DMS53 treated with DMSO at 0.1 percent for 48 hours (cell line): ENCODE measurements at regions not wholly inside any gene's neighbourhood (a gene's known extent, or its start where the extent isn't known, plus 50 kb on each side); places are given as distances from the start of the nearest gene placed in this dataset.

Experiments
- DNase-seq: peaks from one replicate; lab custom pipeline; 2025; ENCODE audit not compliant: unreplicated experiment; lab: John Stamatoyannopoulos, UW

DNA sequence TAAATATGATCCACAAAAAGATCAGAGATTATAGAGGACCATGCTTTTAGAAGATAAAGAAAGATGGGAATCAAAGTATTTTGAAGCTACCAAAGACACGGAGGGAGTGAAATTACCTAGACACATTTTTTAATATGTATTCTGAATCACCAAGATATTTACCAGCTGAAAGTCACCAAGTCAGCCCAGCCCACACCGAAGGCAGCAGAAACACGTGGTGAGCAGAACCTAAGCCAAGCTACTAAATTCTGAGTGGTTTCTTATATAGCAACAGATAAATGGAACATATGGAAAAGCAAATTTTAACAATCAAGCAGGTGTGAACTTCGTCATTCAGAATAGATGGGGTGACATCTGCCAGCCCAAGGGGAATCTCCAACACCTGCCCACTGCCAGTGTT is 134.7 kb upstream of the AKR1E2 start:
- no peak for DNase-seq

DNA sequence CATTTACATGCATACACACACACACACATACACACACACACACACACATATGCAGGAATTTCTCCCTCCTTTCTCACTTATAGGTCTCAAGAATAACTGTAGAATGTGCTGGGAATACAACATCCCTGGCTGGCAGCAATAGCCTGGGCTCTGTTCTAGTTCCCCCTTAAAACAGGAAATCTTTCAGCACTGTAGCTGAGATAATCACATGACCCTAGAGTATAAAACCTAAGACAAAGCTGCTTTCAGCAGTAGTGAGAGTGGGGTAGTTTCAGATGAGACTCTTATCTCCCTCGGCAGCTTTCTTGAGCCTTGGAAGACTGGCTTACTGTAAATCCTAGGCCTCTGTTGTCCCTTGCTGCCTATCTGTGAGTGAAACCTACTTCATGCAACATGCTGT is 137.4 kb upstream of the AKR1E2 start:
- no peak for DNase-seq

DNA sequence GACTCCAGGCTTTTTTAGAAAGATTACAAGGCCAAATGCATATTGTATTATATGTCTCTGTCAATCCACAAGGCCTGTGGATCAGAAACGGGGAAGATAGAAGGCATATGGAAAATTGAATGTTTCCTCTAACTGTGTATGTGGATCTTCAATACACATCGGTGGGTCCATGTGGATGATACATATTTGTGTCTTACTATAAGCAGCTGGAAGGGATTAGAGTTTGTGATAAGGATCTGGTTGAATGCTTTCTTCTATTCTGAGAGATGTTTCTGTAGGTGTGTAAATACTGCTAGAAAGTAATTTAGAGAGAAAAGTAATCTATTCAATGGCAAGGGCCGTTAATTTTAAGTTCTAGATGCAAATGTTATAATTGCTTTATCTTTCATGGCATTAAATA is 137.8 kb upstream of the AKR1E2 start:
- no peak for DNase-seq

DNA sequence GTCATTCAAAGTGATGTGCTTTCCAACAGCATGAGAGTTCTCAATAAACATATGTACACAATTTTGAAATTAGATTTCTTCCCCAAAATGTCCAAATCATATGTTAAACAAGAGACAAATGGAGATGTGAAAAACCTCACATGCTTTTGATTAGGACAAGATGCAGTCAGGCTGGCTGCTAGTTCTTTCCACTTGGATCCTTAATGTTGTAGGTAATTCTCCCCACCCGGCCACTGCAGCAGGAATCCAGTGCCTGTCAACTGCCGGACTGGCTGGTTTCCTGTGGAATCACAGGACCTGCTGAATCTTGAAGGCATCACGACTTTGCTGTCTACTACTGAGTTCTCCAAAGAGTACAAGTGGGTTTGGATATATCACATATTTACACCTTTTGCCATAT is 138.6 kb upstream of the AKR1E2 start:
- DNase-seq, result no peak

DNA sequence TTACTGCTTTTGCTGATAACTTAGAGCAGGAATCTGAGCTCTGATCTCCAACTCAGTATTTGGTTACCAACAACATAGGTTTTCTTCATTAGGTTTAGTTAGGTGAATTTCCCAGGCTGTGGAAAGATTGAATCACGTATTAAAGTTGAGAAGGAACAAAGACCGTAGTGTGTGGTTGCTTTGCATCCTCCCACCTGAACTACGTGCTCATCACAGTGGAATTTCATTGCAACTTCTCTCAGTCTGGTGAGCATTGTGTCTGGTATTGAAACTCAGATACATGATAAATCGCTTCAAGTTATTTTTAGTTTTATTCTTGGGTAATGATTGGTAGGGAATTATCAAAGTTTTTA is 139.4 kb upstream of the AKR1E2 start:
- no peak for DNase-seq

DNA sequence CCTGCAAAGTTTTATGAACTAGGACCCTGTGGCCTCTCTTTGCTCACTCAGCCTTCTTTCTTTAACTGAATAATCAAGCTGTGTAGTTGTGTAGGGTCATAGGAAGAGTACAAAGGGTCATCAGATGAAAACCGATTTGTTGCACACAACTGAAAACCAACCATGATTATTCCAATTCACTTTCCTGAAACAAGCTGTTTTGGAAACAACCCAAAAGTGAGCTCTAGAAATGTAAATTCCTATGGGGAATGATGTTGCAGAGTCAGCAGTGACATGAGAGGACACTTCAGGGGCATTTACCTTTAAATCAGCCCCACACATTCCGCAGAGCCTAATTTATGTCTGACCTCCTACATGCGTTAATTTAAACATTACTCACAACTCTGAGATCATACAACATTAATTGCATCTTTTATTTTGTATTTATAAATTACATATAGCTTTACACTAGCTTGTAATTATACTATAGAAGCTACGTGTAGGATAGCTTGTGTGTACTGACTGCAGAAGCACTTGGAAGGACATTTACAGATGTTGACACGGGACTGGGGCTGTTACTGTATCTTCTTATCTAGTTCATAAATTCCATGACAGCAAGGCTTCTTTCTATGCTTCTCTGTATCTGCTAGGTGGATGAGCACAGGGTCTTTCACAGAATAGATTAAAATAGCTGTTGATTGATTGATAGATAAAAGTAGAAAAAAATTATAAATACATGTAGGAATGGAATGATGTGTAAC is 139.9 kb upstream of the AKR1E2 start:
- no peak for DNase-seq

DNA sequence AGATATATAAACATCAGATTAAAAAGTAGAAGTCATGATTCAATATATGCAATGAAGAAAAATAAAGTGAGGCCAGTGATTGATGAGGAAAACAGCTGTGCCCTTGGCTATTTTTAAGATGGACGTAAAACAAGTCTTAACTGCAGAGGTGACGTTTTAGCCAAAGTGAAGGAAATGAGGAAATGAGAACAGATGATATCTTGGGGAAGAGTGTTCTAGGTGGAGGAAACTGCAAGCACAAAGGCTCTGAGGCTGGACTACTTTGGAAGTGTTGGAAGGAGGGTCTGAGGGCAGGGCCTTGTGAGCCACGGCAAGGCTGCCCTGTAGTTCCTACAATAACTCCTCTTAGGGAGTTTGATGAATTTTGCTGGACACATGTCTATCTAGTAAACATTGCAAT is 140.5 kb upstream of the AKR1E2 start:
- no peak for DNase-seq

DNA sequence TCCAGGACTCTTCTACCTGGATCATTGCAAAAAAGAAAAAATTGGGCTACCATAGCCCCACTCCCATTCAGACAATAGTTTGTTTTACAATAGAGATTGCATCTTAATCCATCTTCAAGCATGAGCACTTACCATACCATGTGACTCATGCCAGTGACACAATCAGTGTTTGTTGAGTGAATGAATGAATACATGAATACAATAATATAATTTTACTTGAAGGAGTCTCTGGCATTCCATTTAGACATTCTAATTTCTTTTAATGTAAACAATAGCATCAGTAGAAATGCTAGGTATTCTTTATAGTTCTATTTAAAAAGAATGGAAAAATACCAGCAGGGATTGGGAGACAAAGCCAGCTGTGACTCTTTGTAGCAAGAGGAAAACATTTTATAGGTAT is 141.6 kb upstream of the AKR1E2 start:
- DNase-seq, result no peak

DNA sequence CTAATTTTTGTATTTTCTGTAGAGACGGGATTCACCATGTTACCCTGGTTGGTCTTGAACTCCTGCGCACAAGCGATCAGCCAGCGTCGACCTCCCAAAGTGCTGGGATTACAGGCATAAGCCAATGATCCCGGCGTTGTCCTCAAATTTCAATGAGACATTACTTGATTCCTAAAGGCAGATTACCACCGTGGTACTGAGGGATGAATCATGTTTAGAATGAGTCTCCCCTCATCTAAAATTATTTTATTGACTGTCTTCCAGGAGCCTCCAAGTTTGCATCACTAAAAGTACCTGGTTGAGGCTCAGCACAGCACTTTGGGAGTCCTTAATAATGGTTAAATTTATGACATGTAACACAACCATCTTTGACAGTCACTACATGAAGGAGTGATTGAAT is 142.2 kb upstream of the AKR1E2 start:
- DNase-seq, result no peak

DNA sequence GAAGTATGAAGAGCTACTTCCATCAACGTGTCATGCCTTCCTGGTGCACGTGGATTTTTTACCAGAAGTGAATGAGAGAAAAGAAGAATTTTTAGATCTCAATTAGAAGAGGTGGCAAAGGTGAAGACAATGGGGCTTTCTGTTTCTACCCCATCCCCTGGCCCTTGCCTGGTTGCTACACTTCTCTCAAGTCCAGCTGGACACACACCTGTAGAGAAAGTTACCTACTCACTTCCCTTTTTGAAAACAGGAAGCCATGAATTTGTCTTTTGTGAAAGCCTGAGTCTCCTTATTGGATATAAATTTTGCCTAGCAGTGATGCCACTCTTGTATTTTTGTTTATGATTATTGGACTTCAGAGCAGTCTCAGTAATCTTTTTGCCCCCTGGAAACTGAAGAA is 142.9 kb upstream of the AKR1E2 start:
- no peak for DNase-seq

DNA sequence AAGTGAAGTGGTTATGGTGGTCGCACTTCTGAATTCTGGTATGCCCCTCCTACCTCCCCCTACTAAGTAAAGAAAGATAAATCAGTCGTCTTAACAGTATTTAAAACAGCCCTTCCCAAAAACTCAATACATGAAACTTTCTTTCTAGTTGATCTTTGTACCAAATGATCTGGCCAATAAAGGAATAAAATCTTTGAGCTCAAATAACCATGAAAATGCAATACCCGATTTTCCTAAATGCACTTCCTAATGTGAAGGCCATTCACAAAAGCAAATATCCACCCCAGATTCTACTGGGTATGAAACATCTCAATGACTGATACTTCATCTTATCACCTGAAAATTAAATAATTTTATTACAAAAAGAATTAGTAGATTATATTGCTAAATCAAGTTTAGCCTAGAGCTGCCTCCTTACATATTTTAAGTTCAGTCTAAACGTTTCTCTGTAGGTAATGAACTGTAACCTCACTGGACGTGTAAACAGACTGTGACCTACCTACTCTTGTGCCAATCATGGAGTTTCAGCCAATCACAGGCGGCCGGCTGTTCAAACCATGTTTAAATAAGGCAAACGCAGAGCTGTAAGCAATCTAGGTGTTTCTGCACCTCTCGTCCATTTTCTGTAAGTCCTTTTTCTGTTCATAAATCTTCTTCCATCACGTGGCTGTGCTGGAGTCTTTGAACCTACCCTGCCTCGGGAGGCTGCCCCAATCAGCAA is 146.9 kb upstream of the AKR1E2 start:
- DNase-seq, result no peak

DNA sequence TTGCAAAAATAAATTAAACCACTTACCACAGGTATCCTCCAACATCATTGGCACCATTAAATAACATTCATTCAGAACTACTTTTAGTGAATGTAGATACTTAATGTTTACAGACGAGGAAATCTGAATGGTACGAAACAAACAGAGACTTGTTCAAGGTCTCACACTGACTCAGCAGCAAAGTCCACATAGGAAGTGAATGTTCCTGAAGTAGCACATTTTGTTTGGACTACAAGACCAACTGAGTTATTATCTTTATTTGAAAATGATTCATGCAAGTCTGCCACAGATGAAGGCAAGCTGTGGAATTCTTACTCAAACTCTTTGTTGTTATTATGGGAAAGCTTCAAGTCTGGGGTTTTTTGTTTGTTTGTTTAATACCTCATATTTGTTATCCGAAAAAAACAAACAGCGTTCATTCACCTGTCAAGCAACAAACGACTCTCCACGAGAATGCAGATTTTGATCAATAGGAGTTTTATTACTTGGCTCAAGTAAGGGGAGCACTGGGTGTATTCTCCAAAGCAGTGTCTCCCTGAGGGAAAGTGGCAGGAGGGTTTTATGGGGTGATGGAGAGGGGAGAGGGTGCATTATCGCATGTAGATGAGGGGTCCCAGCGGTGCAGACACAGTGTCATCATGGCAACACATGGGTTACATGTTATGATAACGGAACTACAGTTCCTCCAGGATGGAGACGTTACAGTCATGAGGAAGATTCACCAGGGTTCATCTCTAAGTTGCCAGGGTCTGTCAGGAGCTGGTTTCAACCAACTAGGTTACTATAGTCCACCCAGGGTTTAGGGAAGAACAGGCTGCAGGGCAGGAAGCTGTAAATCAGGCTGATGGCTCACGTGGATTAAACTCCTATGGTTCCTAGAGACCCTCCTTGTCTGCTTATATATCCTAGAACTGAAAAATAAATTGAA is 147.7 kb upstream of the AKR1E2 start:
- no peak for DNase-seq

DNA sequence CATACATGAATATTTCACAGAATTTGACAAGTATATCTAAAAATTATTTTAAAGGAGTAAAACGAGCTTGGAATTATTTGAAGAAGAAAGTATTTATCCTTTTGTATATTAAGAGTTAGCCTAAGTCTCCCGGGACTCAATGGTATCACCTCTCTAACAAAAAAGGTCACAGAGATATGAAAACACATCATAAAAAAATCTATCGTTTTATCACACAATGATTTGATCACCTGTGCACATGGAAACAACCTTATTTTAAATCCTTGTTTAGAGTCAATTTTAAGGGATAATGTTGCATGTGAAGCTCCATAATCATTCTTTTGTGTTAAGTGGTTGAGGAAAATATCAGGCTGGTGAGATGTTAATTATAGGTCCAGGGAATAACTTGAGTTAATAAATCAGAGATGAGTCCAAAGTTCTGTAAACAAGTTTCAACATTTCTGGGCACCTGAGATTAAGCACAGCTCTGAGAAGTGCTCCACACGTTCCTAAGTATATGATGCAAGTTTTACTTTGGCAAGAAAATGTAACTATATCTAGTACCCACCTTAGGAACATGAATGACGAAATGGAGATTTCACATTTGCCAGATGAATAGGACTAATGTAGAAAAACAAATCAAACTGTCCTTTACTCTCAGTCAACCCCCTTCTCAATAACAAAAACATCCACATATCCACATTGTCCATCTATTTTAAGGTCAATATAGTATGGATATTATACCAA is 148.5 kb upstream of the AKR1E2 start:
- DNase-seq, result no peak

DNA sequence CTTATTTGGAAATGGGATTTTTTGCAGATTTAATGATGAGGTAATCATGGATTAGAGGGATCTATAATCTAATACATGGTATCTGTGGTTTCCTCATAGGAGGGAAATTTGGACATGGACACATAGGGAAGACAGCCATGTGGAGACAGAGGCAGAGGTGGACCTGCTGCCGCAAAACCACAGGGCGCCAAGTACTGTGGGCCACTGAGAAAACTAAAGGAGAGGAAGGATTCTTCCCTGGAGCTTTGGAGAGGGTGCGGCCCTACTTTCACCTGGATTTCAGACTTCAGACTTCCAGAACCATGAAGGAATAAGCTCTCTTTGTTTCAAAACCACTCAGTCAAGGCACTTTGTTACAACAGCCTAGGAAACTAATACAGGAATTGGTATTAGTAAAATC is 149.4 kb upstream of the AKR1E2 start:
- no peak for DNase-seq

DNA sequence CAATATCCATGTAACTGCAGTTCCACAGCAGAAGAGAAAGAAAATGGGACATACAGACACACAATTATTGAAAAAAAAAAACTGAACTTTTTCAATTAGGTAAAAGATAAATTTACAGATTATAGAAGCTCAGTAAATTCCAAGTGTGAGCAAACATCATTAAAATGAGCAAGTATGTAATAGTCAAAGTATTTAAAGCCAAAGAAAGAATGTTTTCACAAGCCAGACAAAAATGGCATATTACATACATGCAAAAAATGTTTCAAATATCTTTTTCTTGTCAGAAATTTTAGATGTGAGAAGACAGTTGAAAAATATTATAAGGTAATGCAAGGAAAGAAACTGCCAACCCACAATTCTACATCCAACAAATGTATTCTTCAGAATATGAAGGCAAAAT is 150.2 kb upstream of the AKR1E2 start:
- DNase-seq, result no peak

DNA sequence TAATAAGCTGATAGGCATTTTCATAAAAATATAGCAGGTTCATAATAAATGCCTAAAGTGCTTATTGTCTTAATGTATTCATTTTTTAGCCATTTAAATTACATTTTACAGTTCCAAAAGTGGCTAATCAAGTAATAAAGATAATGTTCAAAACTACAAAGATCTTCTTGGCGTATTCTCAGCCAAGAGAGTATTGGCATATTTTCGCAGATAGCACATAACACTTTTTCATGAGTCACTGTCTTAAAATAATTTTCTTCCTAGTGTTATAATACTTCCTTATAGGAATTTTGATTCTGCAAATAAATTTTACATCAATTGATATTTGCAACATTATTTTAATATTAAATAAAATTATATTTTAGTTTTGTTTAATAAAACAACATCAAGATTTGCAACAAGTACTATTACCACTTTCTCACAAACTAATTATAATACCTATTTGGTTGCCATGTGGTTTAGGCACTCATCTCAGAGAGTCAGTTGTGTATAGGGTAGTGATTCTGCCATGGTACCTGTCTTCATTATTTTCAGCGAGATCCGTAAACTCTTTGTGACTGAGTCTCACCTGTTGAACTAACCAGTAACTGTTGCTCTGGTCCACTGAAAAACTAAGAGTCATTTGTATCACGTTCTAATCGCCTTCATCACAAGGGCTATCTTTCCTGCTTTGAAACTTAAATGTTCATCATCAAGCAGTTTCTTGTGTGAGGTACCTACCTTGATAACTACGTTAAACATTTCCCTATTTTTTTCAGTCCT is 152.5 kb upstream of the AKR1E2 start:
- DNase-seq, result no peak

DNA sequence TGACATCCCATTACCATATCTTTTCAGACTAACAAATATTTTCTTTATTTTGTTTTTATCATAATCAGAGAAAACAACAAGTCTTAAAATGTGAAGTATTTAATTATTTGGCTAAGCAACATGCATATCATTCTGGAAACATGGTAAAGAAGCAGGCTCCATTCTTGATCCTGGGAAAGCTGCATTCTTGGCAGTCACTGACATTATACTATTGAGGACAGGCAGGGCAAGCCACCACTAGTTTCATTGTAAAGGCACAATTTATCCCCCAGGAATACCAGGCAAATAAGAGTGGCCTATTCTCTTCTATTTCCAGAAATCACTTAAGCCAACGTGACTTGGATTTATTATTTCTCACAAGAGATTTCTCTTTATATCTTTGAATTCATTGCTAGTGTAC is 153.8 kb upstream of the AKR1E2 start:
- no peak for DNase-seq

DNA sequence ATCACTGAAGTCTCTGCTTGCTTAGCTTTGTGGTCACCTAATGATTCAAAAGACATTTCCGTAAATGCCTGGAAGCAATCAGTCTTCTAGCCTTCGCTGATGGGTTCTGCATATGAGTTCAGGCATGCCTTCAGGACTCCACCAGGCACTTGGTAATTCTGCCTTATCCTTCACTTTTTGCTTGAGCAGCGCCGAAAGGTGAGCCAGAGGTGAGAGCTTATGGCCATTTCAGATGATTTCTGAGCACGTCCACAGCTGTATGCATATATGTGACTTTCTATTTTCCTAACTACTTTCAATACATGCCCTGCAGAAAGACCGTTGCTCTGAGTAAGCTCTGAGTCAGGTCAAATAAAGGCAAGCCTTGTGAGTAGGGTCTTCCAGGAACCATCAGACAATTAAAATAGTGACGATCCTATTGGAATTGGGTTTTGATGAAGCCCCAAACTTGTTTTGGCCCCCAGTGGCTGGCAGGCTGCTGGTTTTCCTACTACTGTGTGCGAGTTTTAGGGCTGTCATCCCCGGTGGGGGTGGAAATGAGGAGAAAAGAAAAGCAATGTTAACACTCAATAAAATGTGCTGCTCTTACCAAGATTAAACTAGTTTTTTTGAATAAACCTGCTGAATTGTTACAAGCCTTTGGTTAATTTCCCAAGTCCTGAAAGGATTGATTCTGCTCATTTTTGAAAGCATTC is 154.4 kb upstream of the AKR1E2 start:
- no peak for DNase-seq

DNA sequence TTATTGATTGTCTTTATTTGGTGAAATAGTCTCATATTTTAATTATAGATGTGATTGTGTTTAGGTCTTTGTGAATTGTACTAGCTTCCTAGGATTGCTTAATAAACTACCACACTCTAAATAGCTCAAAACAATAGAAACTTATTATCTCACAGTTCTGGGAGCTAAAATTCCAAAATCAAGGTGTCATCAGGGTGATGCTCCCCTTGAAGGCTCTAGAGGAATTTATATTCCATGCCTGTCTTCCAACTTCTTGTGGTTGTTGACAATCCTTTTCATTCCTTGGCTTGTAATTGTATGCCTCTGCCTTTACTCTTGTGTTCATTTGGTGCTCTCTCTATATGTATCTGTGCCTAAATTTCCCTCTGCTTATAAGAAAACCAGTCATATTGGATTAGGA is 155.3 kb upstream of the AKR1E2 start:
- no peak for DNase-seq

DNA sequence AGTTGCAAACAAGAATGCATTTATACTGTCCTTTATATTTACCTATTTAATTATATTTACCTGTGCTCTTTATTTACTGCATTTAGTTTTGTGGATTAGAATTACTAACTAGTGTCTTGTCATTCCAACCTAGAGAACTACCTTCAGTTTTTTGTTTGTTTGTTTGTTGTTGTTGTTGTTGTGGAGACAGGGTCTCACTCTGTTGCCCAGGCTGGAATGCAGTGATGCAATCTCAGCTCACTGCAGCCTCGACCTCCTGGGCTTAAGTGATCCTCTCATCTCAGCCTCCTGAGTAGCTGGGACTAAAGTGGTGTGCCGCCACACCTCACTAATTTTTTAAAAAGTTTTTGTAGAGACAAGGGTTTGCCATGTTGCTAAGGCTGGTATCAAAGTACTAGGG is 156.4 kb upstream of the AKR1E2 start:
- DNase-seq, result no peak
